HCT116 (cell line): ENCODE measurements at regions not wholly inside any gene's neighbourhood (a gene's known extent, or its start where the extent isn't known, plus 50 kb on each side); places are given as distances from the start of the nearest gene placed in this dataset.

Source experiments
- ATAC-seq: fragments of 200-7000 bp; cut with Tn5 transposase; 2 replicates; pipeline ENCODE4 v1.9.1; 2020; ENCODE audit warnings: mild to moderate bottlenecking, moderate library complexity
- BruUV-seq: library from RNA; stranded (reverse); fragments of 400-500 nt; replicated peaks from 2 replicates; lab custom pipeline; 2021; lab: Mats Ljungman, UMichigan
- CTCF ChIA-PET: fragments of 300-600 bp; sonication (Branson Sonifier 250); formaldehyde crosslinking; loops from one replicate; lab custom pipeline; 2021; ENCODE audit warnings: antibody characterized with exemption; lab: Charles Lee
- POLR2A ChIA-PET: fragments of 300-600, 350-600 bp; sonication (Branson Sonifier 250); formaldehyde crosslinking; loops from one replicate; lab custom pipeline; 2021; ENCODE audit warnings: antibody characterized with exemption; lab: Charles Lee
- RAD21 ChIA-PET, 2 experiments: fragments of 300-600 bp; sonication (Branson Sonifier 250); formaldehyde crosslinking; loops; one replicate each; lab custom pipeline; 2023; ENCODE audit warnings: low total read pairs in 2 of 2; ENCODE audit not compliant: uncharacterized antibody in 2 of 2, unreplicated experiment in 2 of 2, low non-redundant PET in 1 of 2; lab: Charles Lee
- DNase-seq: peaks from one replicate; pipeline ENCODE4 v3.0.0-alpha.2; 2010; ENCODE audit warnings: low read depth, low spot score
- H2AFZ ChIP-seq: fragments of 200-600 bp; shearing (Covaris generic), sonication (generic); 2 replicates; pipeline ENCODE4 v1.6.1; 2017; ENCODE audit warnings: low read depth, mixed run types, mixed read lengths, antibody characterized with exemption, low read length; ENCODE audit not compliant: poor library complexity, severe bottlenecking
- H3K27ac ChIP-seq: 2 replicates; pipeline ENCODE4 v1.5.1; 2012; ENCODE audit warnings: low read depth, low read length
- H3K27me3 ChIP-seq: fragments of 200-600 bp; sonication (generic); 2 replicates; pipeline ENCODE4 v1.6.1; 2016; ENCODE audit warnings: mixed run types, low read length, mixed read lengths; ENCODE audit not compliant: insufficient read depth
- H3K36me3 ChIP-seq, 2 experiments: fragments of 200-500 bp in 1 of 2; fragments of 200-600 bp in 1 of 2; sonication (Bioruptor generic) in 1 of 2; sonication (generic) in 1 of 2; 2 replicates each; pipeline versions ENCODE4 v1.5.1 to v1.6.1; 2014 to 2016; ENCODE audit warnings: low read length in 2 of 2, inconsistent platforms in 1 of 2, mixed read lengths in 1 of 2, mixed run types in 1 of 2; ENCODE audit not compliant: insufficient read depth in 2 of 2, control insufficient read depth in 1 of 2
- H3K4me1 ChIP-seq, 2 experiments: fragments of 200-600 bp in 1 of 2; sonication (generic) in 1 of 2; 2 replicates each; pipeline versions ENCODE4 v1.5.1 to v1.6.1; 2012 to 2017; ENCODE audit warnings: low read length in 2 of 2, inconsistent platforms in 1 of 2, mild to moderate bottlenecking in 1 of 2, mixed read lengths in 1 of 2, mixed run types in 1 of 2, moderate library complexity in 1 of 2; ENCODE audit not compliant: insufficient read depth in 2 of 2, control insufficient read depth in 1 of 2
- H3K4me2 ChIP-seq: fragments of 200-600 bp; sonication (generic); 2 replicates; pipeline ENCODE4 v1.6.1; 2017; ENCODE audit warnings: mixed run types, low read length, mixed read lengths
- H3K4me3 ChIP-seq, 2 experiments: fragments of 200-600 bp in 1 of 2; sonication (generic) in 1 of 2; replicated peaks in 1 of 2; 2 replicates each; pipeline ENCODE4 v1.5.1; 2011 to 2016; ENCODE audit warnings: low read length in 2 of 2, control low read depth in 1 of 2, low read depth in 1 of 2, mild to moderate bottlenecking in 1 of 2, mixed read lengths in 1 of 2, mixed run types in 1 of 2
- H3K79me2 ChIP-seq: fragments of 200-600 bp; sonication (generic); 2 replicates; pipeline ENCODE4 v1.6.1; 2017; ENCODE audit warnings: mild to moderate bottlenecking, mixed run types, low read length, moderate library complexity, mixed read lengths; ENCODE audit not compliant: insufficient read depth
- H3K9ac ChIP-seq: fragments of 200-600 bp; sonication (generic); 2 replicates; pipeline ENCODE4 v1.6.1; 2016; ENCODE audit warnings: low read length, mixed read lengths
- H3K9me2 ChIP-seq: fragments of 200-600 bp; sonication (generic), shearing (Covaris generic); 2 replicates; pipeline ENCODE4 v1.6.1; 2017; ENCODE audit warnings: mixed run types, mild to moderate bottlenecking, moderate library complexity; ENCODE audit not compliant: insufficient read depth
- H3K9me3 ChIP-seq, 2 experiments: fragments of 200-500 bp in 1 of 2; fragments of 200-600 bp in 1 of 2; sonication (Bioruptor generic) in 1 of 2; sonication (generic) in 1 of 2; 2 replicates each; pipeline ENCODE4 v1.6.1; 2014 to 2017; ENCODE audit warnings: low read length in 2 of 2, mixed read lengths in 2 of 2, inconsistent platforms in 1 of 2, low read depth in 1 of 2, mild to moderate bottlenecking in 1 of 2, mixed run types in 1 of 2, moderate library complexity in 1 of 2; ENCODE audit not compliant: control insufficient read depth in 1 of 2, insufficient read depth in 1 of 2
- H4K20me1 ChIP-seq: fragments of 200-600 bp; sonication (generic), shearing (Covaris generic); 2 replicates; pipeline ENCODE4 v1.6.1; 2017; ENCODE audit warnings: mixed run types, mild to moderate bottlenecking, moderate library complexity; ENCODE audit not compliant: insufficient read depth
- ATF3 ChIP-seq: IDR thresholded peaks from 2 replicates; pipeline ENCODE4 v1.6.1; 2012
- CEBPB ChIP-seq: IDR thresholded peaks from 2 replicates; pipeline ENCODE4 v1.6.1; 2012; ENCODE audit warnings: low read depth
- EGR1 ChIP-seq: IDR thresholded peaks from 2 replicates; pipeline ENCODE4 v1.6.1; 2012; ENCODE audit warnings: low read depth
- ELF1 ChIP-seq: IDR thresholded peaks from 2 replicates; pipeline ENCODE4 v1.6.1; 2012; ENCODE audit warnings: low read depth, borderline replicate concordance
- EZH2phosphoT487 ChIP-seq: fragments of 200-600 bp; IDR thresholded peaks from 2 replicates; pipeline ENCODE4 v1.6.1; 2018; ENCODE audit warnings: antibody characterized with exemption, borderline replicate concordance
- MAX ChIP-seq: IDR thresholded peaks from 2 replicates; pipeline ENCODE4 v1.6.1; 2012
- POLR2A ChIP-seq: IDR thresholded peaks from 2 replicates; pipeline ENCODE4 v1.7.0; 2011; ENCODE audit warnings: borderline replicate concordance; ENCODE audit not compliant: insufficient read depth, insufficient read length; ENCODE audit errors: extremely low read depth
- POLR2AphosphoS5 ChIP-seq: IDR thresholded peaks from 2 replicates; pipeline ENCODE4 v1.6.1; 2011; ENCODE audit warnings: mild to moderate bottlenecking, low read depth, low read length, moderate library complexity
- RAD21 ChIP-seq: IDR thresholded peaks from 2 replicates; pipeline ENCODE4 v1.6.1; 2012; ENCODE audit warnings: low read depth, mild to moderate bottlenecking
- SIN3A ChIP-seq: IDR thresholded peaks from 2 replicates; pipeline ENCODE4 v1.6.1; 2012; ENCODE audit warnings: low read depth
- SP1 ChIP-seq: IDR thresholded peaks from 2 replicates; pipeline ENCODE4 v1.6.1; 2012; ENCODE audit warnings: low read depth
- SRF ChIP-seq: IDR thresholded peaks from 2 replicates; pipeline ENCODE4 v1.6.1; 2012; ENCODE audit warnings: low read depth
- TCF7L2 ChIP-seq: IDR thresholded peaks from 2 replicates; pipeline ENCODE4 v1.7.0; 2011; ENCODE audit warnings: borderline replicate concordance, inconsistent platforms; ENCODE audit not compliant: insufficient read depth, insufficient read length; ENCODE audit errors: extremely low read depth
- ZFX ChIP-seq: fragments of 450-650 bp; IDR thresholded peaks from 2 replicates; pipeline ENCODE4 v1.6.1; 2017
- intact Hi-C: fragments of 100-400 bp; cut with micrococcal nuclease; formaldehyde crosslinking; loops from 2 replicates; pipeline ENCODE4 v1.10.0; 2022
- TF ChIP-seq, protein P1 (sequence below): IDR thresholded peaks from 2 replicates; pipeline ENCODE4 v1.6.1; 2011; ENCODE audit warnings: mild to moderate bottlenecking, low read length, moderate library complexity; ENCODE audit not compliant: insufficient replicate concordance; ENCODE audit errors: extremely low read depth

DNA sequence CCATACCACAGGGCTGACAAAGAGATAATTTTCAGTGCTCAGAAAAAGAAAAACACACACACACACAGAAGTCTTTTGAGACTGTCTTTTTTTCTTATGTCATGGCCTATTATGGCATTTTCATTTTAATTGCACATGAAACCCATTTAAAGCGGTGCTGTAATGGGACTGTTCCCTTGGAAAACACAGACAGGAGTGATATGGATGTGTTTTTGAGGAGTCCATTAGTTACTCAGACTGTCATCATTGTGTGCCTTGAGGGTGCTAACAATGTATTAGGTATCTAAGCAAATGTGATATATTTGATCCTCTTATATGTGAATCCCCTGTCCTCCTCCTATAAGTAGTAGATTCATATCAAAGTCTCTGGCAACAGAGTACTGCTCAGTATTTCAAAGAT is 642.0 kb upstream of the WWC1 start:
- BruUV-seq: no TSS peak
- Histone ChIP-seq H3K79me2 (no peaks in the 10 kb centered on the region), H3K4me3 (no peak overlapping the region), H3K27ac (no peak overlapping the region), H3K4me1 (0 out of 4 replicates have a peak, but pooled peaks cover 0 to 3% of the 10 kb centered on the region in 2 experiments), H4K20me1 (no peaks in the 10 kb centered on the region), H2AFZ (no peak overlapping the region), H3K9me3 (no peaks in the 10 kb centered on the region), H3K9ac (no peak overlapping the region), H3K27me3 (no peaks in the 10 kb centered on the region; the same call in 1 of the 2 replicates), H3K9me2 (no peaks in the 10 kb centered on the region), H3K36me3 (no peaks in the 10 kb centered on the region), H3K4me2 (no peak overlapping the region)
- no peak for ATAC-seq
- DNase-seq: no peak
- TF ChIP-seq ZFX (no peak), SP1 (no peak), ELF1 (no peak), SRF (no peak), SIN3A (no peak), ATF3 (no peak), CEBPB (no peak), POLR2AphosphoS5 (no peak), EZH2phosphoT487 (no peak), EGR1 (no peak), RAD21 (no peak), MAX (no peak), TCF7L2 (no peak), POLR2A (no peak)
- TF ChIP-seq, protein P1, sequence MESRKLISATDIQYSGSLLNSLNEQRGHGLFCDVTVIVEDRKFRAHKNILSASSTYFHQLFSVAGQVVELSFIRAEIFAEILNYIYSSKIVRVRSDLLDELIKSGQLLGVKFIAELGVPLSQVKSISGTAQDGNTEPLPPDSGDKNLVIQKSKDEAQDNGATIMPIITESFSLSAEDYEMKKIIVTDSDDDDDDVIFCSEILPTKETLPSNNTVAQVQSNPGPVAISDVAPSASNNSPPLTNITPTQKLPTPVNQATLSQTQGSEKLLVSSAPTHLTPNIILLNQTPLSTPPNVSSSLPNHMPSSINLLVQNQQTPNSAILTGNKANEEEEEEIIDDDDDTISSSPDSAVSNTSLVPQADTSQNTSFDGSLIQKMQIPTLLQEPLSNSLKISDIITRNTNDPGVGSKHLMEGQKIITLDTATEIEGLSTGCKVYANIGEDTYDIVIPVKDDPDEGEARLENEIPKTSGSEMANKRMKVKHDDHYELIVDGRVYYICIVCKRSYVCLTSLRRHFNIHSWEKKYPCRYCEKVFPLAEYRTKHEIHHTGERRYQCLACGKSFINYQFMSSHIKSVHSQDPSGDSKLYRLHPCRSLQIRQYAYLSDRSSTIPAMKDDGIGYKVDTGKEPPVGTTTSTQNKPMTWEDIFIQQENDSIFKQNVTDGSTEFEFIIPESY: no peak
- intact Hi-C loops: no loop called here
- RAD21 ChIA-PET: no interaction called here
- POLR2A ChIA-PET: no interaction called here
- CTCF ChIA-PET: no interaction called here
